ENCODE measurements at regions not wholly inside any gene's neighbourhood (a gene's known extent, or its start where the extent isn't known, plus 50 kb on each side); places are given as distances from the start of the nearest gene placed in this dataset.

DNA sequence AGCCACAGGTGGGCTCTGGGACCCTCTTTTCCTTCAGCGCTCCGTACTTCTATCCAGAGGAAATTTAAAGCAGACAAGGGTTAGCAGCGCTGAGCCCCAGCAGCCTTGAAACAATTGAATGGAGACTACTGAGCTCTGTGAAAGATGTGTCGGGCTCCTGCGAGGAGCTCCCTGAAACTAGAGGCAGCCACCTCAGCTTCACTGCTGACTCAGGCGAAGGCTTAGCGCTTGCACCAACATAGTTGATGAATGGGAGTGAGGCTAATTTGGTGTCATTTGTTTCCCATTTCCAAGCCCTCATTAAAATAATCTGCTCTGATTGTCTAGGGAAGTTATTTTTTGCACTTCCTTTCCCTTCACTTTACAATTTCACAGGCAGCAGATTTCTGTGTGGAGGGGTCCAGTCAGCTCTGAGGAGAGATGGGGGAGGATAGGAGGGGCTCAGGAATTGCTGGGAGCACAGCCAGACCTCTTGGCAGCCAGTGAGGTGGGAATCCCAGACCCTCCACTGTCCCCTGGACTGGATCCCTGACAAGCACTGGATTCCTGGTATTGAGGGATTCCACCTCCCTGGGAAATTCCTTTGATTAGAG, 398.9 kb upstream of the PLXNA2 start:
- no peak for TF ChIP-seq ELF4 (IDR thresholded peaks at IDR 0.05)
- no peak for TF ChIP-seq FOXK2 (IDR thresholded peaks at IDR 0.05)
- TF ChIP-seq FOXM1 (IDR thresholded peaks at IDR 0.05; ENCODE audit: borderline replicate concordance) = no peak
- TF ChIP-seq FOXA1 (IDR thresholded peaks at IDR 0.05) = no peak
